ENCODE measurements at regions not wholly inside any gene's neighbourhood (a gene's known extent, or its start where the extent isn't known, plus 50 kb on each side); places are given as distances from the start of the nearest gene placed in this dataset.

DNA sequence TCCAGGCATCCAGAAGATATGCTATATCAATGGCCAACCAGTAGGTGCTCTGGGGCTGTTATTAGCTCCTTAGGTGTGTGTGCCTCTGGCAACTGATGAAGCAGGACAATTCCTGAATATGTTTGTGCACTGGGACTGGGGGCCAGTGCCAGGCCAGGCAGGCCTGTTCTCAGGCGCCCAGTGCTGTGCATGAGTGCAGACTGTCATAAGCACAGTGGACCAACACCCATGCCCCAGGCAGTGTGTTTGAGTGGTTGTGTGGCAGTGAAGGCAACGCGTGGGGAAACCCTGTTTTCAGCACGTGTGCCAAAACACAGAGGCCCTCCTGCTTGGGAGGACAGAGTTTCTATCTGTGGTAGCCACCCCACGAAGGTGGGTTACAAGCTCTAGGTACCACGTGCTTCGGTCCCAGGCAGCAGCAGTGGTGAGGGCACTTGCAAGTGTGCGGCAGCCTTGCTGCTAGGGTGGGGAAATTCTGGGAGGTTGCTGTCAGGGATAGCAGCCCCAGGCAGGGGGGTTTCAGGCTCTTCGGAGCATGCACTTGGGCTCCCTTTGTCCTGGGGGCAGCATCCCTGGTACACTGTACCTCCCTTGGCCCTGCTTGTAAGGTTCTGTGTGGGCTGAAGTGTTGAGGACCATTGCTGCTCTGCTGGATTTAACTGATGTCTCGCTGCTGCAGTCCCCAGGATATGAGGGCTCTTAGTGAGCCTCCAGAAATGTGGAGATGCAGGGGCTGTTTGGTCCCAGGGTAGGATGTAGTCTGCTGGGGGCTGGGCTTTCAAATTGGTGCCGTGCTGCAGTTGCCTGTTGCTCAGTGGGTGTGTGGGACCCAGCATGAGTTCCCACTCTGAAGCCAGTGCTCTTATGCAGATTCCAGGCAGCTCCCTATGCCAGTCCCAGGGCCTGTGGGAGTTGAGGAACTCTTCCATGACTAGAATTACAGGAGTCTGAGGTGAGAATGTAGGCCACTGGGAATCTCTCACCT is 280.9 kb downstream of the RPRM start:
- peaks cover 9% of the 10 kb centered on the region for H3K9me3 Mint-ChIP-seq
- H3K4me3 Mint-ChIP-seq: no peak overlapping the region
- no peaks in the 10 kb centered on the region for H3K4me1 Mint-ChIP-seq
- no peaks in the 10 kb centered on the region for H3K36me3 Mint-ChIP-seq (ENCODE audit: low read depth)
- no peak overlapping the region for H3K27ac Mint-ChIP-seq
- no peak for ATAC-seq (replicated peaks)
- no peaks in the 10 kb centered on the region for H3K27me3 Mint-ChIP-seq

DNA sequence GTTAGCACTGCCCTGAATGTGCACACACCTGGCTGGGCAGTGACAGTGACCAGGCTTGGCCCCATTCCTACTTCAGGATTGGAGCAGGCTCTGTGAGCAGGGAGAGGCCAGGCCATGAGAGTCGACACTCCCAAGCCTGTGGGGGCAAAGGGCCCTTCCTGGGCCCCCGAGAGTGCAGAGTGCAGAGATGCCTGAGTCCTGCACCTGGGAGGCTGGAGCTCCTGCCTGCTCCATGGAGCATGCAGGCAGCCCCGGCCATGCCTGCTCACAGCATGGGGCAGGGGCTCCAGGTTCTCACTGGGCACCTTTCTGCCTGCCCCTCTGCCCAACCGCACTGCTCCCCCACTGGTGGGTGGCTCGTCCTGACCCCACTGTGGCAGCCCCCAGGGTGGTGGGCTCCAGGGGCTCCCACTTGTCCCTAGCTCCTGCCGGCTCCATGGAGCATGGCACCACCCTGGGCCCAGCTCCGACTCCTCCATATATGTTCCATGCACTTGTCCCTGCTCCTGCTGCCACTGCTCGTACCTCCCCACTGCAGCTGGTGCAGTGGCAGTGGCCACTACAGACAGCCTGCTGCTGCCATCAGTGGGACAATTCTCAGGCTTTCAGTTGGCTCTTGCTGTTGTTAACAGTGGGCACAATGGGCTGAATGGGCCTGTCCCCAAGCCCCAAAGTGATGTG is 282.0 kb downstream of the RPRM start:
- no peaks in the 10 kb centered on the region for H3K27me3 Mint-ChIP-seq
- no peak overlapping the region for H3K27ac Mint-ChIP-seq
- no peaks in the 10 kb centered on the region for H3K4me1 Mint-ChIP-seq
- ATAC-seq (replicated peaks): no peak
- H3K4me3 Mint-ChIP-seq: no peak overlapping the region
- H3K9me3 Mint-ChIP-seq: peaks cover 9% of the 10 kb centered on the region
- H3K36me3 Mint-ChIP-seq (ENCODE audit: low read depth): no peaks in the 10 kb centered on the region

DNA sequence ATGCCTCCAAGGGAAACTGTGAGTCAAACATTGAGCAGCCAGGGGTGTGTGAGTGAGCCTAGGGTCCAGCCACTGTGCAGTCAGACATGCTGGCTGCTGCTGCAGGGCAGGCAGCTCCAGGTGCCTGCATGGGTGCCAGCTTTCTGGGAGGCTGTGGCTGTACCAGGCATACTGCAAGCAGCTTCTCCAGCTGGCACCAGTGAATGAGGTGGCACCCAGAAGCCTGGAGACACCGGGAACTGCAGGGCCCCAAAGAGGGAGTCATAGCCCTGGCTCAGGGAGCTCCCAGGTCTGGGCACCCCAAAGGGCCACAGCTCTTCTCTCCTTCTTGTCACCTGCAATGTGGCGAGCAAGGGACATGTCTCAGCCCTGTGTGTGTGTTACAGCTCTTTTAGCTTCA is 283.2 kb downstream of the RPRM start:
- Mint-ChIP-seq H3K9me3 (peaks cover 9% of the 10 kb centered on the region), H3K4me3 (no peak overlapping the region), H3K27ac (no peak overlapping the region), H3K27me3 (no peaks in the 10 kb centered on the region), H3K4me1 (no peaks in the 10 kb centered on the region), H3K36me3 (ENCODE audit: low read depth) (no peaks in the 10 kb centered on the region)
- no peak for ATAC-seq (replicated peaks)

DNA sequence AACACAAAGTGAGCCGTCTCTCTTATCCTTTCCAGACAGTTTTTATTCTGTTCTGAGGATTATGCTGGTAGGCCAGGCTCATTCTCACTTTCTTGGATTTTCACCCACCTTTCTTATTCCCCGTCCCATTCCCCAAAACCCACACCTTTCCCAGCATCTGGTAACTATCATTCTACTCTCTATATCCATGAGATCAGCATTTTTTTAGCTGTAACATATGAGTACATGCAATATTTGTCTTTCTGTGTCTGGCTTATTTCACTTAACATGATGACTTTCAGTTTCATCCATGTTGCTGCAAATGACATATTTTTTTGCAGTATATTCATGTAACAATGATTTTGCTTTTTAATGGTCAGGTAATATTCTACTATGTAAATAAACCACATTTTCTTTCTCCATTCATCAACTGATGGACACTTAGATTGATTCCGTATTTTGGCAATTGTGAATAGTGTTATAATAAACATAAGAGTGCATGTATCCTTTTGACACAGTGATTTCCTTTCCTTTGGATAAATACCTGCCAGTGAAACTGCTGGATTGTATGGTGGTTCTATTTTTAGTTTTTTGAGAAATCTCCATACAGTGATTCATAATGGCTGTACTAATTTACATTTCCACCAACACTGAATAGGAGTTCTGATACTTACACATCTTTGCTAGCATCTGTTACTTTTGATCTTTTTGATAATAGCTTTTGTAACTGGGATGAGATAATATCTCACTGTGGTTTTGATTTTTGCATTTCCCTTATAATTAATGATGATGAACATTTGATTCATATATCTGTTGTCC is 289.3 kb downstream of the RPRM start:
- ATAC-seq (replicated peaks): no peak
- H3K27ac Mint-ChIP-seq: no peak overlapping the region
- H3K4me1 Mint-ChIP-seq: no peaks in the 10 kb centered on the region
- peaks cover 11% of the 10 kb centered on the region for H3K9me3 Mint-ChIP-seq
- no peak overlapping the region for H3K4me3 Mint-ChIP-seq
- H3K36me3 Mint-ChIP-seq (ENCODE audit: low read depth): no peaks in the 10 kb centered on the region
- H3K27me3 Mint-ChIP-seq: peaks cover 4% of the 10 kb centered on the region

DNA sequence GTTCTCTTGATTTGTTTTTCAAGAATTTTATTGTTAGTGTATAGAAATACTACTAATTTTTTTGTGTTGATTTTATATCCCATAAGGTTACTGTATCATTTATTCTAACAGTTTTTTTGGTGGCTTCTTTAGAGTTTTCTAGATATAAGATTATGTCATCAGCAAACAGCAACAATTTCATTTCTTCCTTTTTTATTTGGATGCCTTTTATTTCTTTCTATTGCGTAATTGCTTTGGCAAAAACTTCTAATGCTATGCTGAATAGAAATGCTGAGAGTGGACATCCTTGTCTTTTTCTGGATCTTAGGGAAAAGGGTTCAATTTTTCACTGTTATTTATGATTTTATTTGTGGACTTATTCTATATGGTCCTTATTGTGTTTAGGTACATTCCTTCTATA is 298.8 kb downstream of the RPRM start:
- no peaks in the 10 kb centered on the region for H3K4me1 Mint-ChIP-seq
- H3K27ac Mint-ChIP-seq: no peak overlapping the region
- H3K9me3 Mint-ChIP-seq: no peaks in the 10 kb centered on the region
- ATAC-seq (replicated peaks): no peak
- H3K4me3 Mint-ChIP-seq: no peak overlapping the region
- H3K36me3 Mint-ChIP-seq (ENCODE audit: low read depth): no peaks in the 10 kb centered on the region
- no peaks in the 10 kb centered on the region for H3K27me3 Mint-ChIP-seq

DNA sequence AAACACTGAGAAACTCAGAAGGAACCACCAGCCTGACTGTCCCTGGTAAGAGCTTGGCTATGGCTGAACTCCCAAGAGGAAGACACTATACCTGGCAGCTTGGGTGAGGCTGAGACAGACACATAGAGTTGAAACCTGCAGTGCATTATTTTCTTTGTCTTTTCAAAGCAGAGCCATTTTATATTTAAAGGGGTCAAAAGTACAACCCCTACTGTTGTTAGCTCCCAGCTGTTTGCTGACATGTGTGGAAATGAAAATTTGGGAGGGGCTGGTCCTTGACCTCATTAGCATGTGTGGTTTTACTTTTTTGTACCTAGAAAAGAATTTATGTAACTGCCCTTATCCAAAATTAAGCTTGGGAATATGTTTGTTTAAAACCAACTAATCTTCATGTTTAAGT is 309.0 kb downstream of the RPRM start:
- no peak for ATAC-seq (replicated peaks)
- no peak overlapping the region for H3K4me3 Mint-ChIP-seq
- no peaks in the 10 kb centered on the region for H3K36me3 Mint-ChIP-seq (ENCODE audit: low read depth)
- H3K9me3 Mint-ChIP-seq: peaks cover 3% of the 10 kb centered on the region
- peaks cover 3% of the 10 kb centered on the region for H3K27me3 Mint-ChIP-seq
- H3K4me1 Mint-ChIP-seq: no peaks in the 10 kb centered on the region
- no peak overlapping the region for H3K27ac Mint-ChIP-seq

DNA sequence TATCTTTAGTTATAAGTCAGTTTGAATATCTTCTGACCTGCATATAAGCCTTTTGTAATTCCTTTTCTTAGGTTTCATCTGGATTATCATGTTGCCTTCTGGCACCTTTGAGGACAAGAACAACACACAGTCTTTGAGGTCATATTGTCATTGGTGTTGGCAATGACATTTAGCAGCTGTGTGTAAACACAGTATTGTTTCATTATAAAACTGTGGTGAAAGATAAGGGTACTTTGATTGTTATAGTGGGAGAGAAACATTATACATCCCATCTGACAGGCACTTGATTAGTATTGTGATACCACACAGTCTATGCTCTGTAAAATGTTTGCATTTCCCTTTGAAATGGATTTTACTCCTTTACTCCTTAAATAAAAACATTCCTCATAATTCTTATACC is 313.5 kb downstream of the RPRM start:
- Mint-ChIP-seq H3K4me3 (no peak overlapping the region), H3K9me3 (peaks cover 3% of the 10 kb centered on the region), H3K4me1 (no peaks in the 10 kb centered on the region), H3K36me3 (ENCODE audit: low read depth) (no peaks in the 10 kb centered on the region), H3K27ac (no peak overlapping the region), H3K27me3 (peaks cover 3% of the 10 kb centered on the region)
- no peak for ATAC-seq (replicated peaks)

DNA sequence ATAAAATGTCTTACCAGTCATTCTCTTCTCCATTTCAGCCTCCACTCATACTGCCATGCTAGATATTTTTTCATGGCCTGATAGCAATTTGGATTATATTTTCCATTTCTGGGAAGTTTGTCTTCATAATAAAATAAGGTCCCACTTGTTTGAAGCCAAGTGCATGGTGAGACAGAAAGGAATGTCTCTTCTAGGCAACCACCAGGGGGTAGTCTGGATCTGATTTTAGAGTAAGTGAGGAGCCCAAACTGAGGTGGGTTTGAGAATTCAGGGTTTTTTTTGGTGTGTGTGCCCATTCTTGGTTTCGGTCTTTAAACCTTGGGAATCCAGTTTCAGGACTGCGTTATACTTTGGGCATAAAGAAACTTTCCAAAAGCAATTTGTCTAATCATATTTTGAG is 315.5 kb downstream of the RPRM start:
- no peaks in the 10 kb centered on the region for H3K9me3 Mint-ChIP-seq
- H3K27me3 Mint-ChIP-seq: no peaks in the 10 kb centered on the region
- no peaks in the 10 kb centered on the region for H3K4me1 Mint-ChIP-seq
- H3K27ac Mint-ChIP-seq: no peak overlapping the region
- no peaks in the 10 kb centered on the region for H3K36me3 Mint-ChIP-seq (ENCODE audit: low read depth)
- no peak for ATAC-seq (replicated peaks)
- no peak overlapping the region for H3K4me3 Mint-ChIP-seq

DNA sequence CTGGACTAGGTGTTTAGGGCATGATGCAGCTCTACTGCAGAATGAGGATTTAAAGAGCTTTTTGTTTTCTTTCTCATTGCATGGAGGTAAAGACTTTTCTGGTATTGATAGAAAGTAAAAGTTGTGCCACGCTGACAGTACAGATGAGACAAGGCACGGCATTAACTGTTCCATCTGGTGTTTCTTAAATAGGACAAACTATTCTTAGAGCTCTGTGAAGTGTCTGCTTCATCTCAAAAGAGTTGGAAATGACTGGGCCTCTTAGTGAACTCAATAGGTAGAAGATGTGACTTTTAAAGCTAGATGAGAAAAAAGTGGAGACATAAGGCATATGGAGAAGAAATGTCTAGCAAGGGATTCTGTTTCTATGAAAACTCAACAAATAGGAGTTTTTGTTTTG is 321.8 kb downstream of the RPRM start:
- H3K36me3 Mint-ChIP-seq (ENCODE audit: low read depth): no peaks in the 10 kb centered on the region
- H3K27ac Mint-ChIP-seq: no peak overlapping the region
- ATAC-seq (replicated peaks): no peak
- no peak overlapping the region for H3K4me3 Mint-ChIP-seq
- H3K4me1 Mint-ChIP-seq: no peaks in the 10 kb centered on the region
- H3K9me3 Mint-ChIP-seq: peaks cover 8% of the 10 kb centered on the region
- peaks cover 15% of the 10 kb centered on the region for H3K27me3 Mint-ChIP-seq

DNA sequence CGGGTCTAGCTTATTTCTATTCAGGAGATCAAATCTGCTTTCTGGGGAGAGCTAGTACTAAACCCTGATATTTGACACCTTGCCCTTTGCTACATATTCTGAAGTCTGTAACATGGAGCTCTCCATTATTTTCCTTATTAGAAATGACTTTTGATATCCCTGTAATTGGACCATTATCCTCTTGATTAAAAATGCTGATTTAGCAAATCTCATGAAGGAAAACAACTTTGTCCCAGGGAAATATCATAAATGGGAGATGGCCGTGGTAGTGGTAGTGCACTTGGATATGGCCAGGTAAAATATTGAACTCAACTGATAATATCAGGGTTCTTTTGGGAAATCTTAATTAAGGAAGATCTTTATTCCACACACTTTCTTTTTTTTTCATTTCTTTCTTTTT is 326.5 kb downstream of the RPRM start:
- no peak for ATAC-seq (replicated peaks)
- no peaks in the 10 kb centered on the region for H3K4me1 Mint-ChIP-seq

DNA sequence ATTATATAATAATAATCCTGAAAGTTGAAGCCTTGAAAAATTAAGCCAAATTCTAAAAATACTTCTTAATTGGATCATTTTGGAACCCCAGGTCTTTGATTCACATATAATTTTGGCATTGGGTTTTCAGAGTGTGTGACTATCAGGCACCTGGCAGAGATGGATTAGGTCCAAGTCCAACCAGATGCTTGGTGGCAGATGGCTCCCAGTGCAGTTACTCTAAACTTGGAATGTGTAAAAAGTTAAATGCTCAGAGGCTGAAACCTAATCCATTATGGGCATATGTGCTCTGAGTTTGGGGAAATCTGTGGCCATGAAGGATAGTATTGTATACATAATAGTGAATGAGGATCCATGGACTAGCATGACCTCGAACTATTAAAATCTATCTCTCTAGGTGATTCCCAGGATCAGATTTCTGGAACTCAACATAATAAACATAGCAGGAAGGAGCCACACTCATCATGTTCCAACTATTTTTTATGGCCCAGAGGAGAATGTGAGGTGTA is 333.0 kb downstream of the RPRM start:
- Mint-ChIP-seq H3K4me1 (no peaks in the 10 kb centered on the region), H3K36me3 (ENCODE audit: low read depth) (no peaks in the 10 kb centered on the region), H3K9me3 (no peaks in the 10 kb centered on the region), H3K4me3 (no peak overlapping the region), H3K27me3 (peaks cover 3% of the 10 kb centered on the region), H3K27ac (no peak overlapping the region)
- no peak for ATAC-seq (replicated peaks)

More for the DNA sequence above, 326.5 kb downstream of the RPRM start:
- H3K9me3 Mint-ChIP-seq: peaks cover 8% of the 10 kb centered on the region
- no peaks in the 10 kb centered on the region for H3K36me3 Mint-ChIP-seq (ENCODE audit: low read depth)
- no peak overlapping the region for H3K4me3 Mint-ChIP-seq
- H3K27ac Mint-ChIP-seq: no peak overlapping the region
- peaks cover 15% of the 10 kb centered on the region for H3K27me3 Mint-ChIP-seq

DNA sequence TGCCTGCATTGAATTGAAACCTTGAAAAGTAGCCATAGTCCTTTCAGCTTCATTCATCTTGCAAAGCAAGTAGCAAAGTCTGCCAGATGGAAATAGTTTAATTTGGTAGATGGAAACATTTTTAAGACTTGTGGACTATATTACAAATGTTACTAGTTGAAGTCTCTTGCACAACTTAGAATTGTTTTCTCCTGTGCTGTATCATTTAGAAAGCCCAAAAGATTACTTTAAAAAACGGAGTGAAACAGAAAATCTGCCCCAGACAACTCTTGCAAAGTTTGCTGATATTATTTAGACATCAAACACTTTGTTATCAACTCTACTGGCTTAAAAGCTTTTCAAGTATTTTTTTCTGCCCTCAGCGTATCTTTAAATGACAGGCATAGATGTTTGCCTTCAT is 335.0 kb downstream of the RPRM start:
- no peaks in the 10 kb centered on the region for H3K36me3 Mint-ChIP-seq (ENCODE audit: low read depth)
- no peak overlapping the region for H3K4me3 Mint-ChIP-seq
- peaks cover 7% of the 10 kb centered on the region for H3K27me3 Mint-ChIP-seq
- no peaks in the 10 kb centered on the region for H3K9me3 Mint-ChIP-seq
- no peak overlapping the region for H3K27ac Mint-ChIP-seq
- no peak for ATAC-seq (replicated peaks)
- no peaks in the 10 kb centered on the region for H3K4me1 Mint-ChIP-seq

DNA sequence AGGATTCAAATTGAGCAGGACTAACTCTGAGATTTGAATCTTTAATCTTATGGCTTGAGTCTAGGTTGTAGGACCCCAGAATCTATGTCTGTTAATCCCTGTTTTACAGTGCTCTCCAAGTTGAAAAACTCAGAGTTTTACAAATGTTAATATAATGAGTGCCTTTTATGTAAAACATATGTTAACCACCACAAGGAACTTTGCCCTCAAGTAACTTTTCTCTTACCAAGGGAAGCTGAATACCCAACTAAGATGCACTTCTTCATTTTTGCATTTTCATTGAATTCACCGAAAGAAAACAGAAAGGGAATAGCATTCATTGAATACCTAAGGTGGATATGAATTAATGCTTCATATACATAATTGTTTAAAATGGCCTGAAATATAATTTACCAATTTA is 338.1 kb downstream of the RPRM start:
- Mint-ChIP-seq H3K27me3 (peaks cover 4% of the 10 kb centered on the region), H3K4me3 (no peak overlapping the region), H3K36me3 (ENCODE audit: low read depth) (no peaks in the 10 kb centered on the region), H3K4me1 (no peaks in the 10 kb centered on the region), H3K27ac (no peak overlapping the region), H3K9me3 (no peaks in the 10 kb centered on the region)
- no peak for ATAC-seq (replicated peaks)

DNA sequence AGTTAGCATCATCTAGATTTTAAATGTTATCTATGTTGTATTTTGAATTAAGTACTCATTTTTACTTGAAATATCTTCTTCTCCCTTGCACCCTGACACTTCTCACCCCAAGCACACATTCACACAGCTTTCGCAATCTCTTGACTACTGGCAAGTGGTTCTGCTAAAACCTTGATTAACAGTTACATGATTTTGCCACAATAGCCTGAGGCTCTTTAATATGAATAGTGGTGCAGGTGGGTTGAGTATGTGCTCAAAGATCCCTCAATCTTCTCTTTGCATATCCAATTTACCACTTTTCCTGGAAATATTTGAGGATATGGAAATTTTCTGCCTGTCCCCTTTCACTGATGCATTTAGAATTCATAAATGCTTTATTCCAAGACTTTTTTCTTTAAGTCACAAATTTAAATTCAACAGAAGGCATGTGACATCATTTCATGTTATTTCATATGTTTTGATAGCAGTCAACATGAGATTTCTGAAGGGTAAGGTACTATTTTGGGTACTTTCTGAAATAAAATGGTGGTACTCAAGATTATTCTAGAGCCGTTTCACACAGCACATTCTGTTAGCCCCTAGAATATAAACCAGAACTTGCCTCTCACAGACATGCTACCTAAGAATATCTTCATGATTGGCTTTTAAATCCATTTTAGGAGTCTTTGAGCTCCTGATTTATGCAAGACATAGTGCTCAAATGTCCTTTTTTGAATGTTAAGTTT is 339.7 kb downstream of the RPRM start:
- no peaks in the 10 kb centered on the region for H3K4me1 Mint-ChIP-seq
- peaks cover 4% of the 10 kb centered on the region for H3K27me3 Mint-ChIP-seq
- H3K9me3 Mint-ChIP-seq: no peaks in the 10 kb centered on the region
- no peak overlapping the region for H3K4me3 Mint-ChIP-seq
- H3K36me3 Mint-ChIP-seq (ENCODE audit: low read depth): no peaks in the 10 kb centered on the region
- no peak for ATAC-seq (replicated peaks)
- no peak overlapping the region for H3K27ac Mint-ChIP-seq
